GM21390 (cell line): ENCODE measurements at regions not wholly inside any gene's neighbourhood (a gene's known extent, or its start where the extent isn't known, plus 50 kb on each side); places are given as distances from the start of the nearest gene placed in this dataset.
"Not testable (repeated sequence)": the region's sequence is repeated elsewhere in the genome, so short reads cannot be mapped to it uniquely, and the experiment has no call there.

Experiments used
- ATAC-seq: cut with Tn5 transposase; IDR thresholded peaks from one replicate; pipeline ENCODE4 v1.9.1; 2021; ENCODE audit not compliant: unreplicated experiment

DNA sequence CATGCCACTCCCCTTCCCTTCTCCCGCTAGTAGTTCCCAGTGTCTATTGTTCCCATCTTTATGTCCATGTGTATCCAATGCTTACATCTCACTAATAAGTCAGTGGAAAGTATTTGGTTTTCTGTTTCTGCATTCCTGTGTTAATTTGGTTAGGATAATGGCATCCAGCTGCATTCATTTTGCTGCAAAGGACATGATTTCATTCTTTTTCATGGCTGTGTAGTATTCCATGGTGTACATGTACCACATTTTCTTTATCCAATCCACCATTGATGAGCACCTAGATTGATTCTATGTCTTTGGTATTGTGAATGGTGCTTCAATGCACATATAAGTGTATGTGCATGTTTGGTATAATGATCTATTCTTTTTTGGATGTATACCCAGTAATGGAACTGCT, 502.5 kb upstream of the MAP2 start:
- ATAC-seq = not testable (repeated sequence)

DNA sequence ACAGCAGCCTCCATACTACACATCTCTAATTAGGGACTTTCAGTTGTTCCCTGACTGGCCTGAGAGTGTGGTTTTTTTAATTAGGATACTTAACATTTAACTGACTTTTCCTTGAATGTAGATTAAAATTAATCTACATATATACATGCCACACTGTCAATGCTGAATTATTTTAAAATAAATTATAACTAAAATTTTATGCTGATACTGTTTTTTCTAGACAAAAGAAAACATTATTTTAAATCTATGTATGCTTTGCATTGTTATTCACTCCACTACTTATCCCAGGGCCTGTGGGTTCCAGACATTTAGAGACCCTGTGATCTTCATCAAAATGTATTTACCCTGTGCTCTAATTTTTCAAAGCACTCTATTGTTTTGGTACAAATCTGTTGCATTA, 496.0 kb upstream of the MAP2 start:
- ATAC-seq = no peak

DNA sequence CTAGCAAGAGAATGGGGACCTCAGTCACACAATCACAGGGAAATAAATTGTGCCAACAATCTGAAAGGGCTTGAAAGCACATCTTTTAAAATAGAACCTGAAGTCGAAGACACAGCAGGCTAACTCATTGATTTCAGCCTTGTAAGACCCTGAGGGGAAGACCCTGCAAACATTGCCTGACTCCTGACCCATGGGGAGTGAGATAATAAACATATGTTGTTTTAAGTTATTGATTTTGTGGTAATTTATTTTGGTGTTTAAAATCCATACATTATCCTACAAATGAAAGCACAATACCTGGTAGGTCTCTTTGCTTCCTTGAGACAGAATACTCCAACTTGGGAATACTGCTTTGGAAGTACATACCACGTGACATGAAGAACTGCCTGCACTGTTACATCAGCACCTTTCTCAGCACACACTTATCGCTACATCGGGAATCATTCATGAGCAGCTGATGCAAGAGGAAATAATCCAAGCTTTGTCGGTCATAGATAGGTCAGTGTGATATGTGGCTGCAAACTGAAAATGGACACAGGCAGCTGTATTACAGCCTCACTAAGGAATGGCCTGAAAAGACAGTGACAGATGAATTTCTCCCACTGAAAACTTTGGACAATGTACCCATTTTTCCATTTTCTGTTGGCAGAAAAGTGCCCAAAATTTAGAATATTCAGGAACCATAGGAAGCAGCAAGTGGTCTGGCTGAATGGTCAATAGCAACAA, 494.5 kb upstream of the MAP2 start:
- ATAC-seq = no peak

DNA sequence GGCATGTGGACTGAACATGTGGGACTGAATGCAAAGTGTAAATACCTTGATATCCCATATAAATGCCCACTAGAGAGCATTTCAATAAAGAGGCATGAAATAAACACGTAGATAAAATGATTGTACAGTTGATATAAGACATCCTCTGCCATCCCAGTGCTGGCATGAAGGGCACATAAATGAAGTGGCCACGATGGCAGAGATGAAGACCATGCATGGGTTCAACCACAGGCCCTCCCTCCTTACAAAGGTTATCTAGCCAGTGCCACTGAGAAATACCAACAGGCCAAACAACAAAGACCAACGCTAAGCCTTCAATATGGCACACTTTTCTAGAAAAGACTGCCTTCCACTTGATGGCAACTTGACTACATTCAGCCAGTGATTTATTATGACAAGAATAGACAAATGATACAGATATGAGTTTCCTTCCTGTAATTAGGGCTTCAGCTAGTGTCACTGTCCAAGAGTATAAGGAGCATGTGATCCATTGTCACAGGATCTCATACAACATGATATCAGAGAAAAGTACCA, 493.9 kb upstream of the MAP2 start:
- ATAC-seq = no peak

DNA sequence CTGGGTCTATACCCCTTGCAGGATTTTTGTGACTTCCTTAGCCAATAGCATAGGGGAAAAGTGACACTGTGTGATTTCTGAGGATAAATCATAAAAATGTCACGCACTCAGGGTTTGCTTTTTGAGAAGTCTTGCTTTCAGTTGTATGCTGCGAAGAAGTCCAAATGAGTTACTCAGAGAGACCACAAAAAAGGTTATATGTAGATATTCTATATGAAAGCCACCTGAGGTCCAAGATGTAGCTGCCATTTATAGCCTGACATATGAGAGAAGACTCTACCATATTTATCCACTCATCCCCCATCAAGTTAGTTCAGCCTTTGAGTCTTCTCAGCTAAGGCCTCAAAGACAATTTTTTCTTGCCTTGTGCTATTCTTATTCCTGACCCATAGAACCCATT, 488.3 kb upstream of the MAP2 start:
- no peak for ATAC-seq

DNA sequence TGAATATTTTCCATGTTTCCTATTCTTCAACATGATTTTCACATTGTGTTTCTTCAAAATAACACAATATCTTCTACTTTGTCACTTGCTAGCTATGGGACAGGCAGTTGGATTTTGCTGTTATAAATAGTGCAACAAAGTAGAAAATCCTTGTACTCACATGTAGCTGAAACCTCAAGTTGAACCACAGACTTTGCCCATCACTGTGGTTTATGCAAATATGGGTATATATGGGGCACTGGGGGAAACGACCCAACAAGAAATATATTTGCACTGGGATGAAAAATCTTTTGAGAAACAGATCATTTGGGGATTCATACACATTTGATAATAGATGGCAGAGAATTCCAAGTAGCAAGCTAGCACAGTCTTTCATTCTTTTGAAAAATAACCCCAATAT, 486.3 kb upstream of the MAP2 start:
- no peak for ATAC-seq

DNA sequence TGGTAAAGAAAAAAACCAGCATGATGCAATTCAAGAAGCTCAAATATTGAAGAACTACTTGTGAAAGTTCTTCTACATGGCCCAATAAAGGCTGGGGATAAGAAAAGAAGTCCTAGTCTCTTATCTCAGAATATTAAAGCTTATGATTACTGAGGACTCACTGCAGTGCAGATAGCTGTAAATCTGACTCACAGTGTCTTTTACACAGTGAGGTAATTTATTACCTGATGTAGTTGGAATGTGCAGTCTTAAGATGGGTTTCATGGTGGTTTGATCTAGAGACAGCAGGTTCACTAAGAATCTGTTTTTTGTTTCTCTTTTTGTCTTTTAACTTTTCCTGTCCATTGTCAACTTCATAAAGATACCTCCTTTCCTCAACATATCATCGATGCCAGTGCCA, 484.0 kb upstream of the MAP2 start:
- ATAC-seq = no peak

DNA sequence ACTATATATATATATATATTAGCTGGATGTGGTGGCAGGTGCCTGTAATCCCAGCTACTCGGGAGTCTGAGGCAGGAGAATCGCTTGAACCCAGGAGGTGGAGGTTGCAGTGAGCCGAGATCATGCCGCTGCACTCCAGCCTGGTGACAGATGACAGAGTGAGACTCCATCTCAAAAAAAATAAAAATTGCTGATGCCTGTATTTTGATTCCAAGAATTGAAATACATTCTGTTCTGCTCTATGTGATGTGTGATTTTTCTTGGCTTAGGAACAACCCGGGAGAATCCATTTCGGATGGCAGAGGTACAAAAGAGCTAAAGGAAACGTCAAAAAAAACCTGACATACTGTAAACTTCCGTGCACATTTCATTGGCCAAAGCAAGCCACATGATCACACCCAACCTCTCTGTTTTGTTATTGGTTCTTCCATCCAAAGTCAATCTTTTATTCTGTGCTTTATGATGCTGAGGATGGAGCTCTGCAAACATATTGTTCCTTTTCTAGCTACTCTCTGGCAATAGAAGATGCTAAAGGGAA, 478.1 kb upstream of the MAP2 start:
- ATAC-seq = no peak

DNA sequence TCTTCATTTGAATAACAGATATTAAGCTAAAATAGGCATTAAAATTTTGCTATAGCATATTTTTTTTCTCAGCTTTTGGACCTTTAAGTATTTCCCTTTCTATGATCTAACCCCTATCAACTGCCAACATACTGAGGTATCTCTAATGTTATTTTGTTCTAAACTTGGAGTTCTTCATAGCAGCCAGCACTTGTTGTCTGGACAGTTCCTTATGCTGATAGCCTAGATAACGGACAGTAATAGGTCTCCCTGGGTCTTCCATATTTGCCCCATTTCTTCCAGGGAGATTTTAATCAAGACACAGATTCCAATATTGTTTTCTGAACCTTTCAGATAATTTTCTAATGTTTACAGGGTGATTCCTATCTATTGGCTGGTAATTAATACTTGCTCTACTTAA, 475.8 kb upstream of the MAP2 start:
- ATAC-seq = no peak

DNA sequence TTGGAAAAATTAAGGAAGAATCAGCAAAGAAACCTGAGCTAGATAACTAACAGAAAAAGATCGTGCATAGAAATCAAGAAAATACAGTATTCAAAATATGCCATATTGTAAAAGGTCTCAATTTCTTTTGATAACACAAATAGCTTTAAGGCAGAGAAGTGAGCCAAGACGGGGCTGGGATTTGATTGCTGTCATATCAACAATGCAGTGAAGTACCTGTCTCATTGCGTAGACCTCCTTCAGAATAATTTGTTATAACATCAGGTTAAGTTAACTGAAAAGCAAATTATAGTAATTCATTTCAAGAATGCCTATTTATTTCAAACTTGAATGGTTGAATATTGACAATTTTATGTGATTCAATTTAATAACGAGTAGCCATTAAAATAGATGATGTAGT, 453.8 kb upstream of the MAP2 start:
- no peak for ATAC-seq

DNA sequence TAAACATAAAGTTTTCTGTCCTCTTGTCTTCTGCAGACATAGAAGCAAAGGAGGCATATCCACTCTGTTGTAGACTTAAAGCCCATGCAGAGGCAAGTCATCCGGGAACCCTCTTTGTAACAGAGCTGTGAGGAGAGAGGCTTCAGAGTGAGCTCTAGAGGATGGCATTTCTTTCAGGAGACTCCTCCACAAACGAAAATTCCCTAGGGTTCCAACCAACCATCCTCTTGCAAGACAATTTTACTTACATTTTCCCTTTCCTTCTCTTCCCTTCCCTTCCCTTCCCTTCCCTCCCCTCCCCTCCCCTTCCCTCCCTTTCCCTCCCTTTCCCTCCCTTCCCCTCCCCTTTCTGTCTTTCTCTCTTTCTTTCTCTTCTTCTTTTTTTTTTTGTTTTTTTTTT, 446.3 kb upstream of the MAP2 start:
- ATAC-seq = no peak

DNA sequence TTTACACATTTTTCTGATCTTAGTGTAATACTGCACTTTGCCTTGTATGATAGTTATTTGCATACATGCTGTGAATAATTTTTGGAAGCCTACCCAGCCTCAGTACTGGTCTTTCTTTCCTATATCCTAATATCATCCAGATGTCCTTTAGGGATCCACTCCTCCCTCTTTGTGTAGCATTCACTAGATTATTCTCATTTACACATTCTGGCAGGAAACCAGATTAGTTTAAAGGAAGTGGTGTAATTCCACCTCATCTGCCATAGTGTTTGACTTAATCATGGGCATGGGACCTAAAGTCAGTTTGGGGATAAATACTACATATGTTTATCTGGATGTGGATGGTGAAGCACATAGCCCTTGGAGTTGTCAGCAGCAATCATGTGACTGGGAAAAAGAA, 444.9 kb upstream of the MAP2 start:
- ATAC-seq = no peak

DNA sequence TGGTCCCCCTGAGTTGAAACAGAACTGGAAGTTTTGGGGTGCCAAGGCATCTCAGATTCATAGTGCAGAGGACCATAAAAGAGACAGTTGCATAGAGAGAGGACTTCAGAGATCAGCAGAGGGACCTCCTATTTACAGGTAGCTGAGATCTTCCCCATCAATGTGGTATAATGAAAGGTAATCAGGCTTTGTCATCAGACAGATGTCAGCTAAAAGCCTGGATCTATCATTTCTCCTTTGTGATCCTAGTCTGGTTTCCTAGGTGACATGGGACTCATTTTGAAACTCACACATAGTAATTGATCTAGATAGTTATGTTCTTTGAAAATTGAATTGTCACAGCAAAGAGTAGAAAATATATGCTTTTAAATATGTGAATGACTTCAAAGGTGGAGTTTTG, 443.5 kb upstream of the MAP2 start:
- ATAC-seq = no peak

DNA sequence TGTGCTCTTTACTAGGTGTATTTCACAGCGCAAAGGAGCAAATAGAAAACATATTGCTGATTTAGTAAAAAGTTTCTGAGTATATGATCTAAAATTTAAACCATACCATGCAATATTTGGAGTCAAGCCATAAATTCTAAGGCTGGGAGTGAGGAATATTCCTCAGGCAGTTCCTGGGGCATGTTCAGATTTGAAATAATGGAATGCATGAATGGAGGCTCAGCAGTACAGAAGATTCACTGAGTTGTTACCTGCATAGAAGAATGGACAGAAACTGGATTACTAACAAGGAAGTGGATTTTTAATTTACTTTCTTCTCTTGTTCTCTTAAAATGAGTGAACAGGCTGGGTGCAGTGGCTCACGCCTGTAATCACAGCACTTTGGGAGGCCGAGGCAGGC, 441.0 kb upstream of the MAP2 start:
- ATAC-seq = no peak

DNA sequence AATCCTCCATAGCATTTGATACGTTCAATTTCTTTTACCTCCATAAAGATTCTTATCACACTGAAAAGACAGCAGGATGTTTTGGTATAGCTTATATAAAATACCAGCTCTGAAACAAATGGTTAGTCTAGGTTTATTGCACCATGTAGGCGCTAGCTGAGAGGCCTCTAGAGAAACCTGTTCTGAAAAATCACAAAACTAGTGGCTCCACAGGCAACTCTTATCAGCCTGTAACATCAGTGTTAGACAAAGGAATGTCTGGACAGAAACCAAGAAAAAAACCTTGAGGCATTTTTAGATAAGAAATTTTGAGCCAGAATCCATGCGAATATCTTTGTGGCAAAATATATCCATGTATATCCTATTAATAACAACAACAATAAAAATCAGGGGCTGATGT, 440.4 kb upstream of the MAP2 start:
- ATAC-seq = no peak

DNA sequence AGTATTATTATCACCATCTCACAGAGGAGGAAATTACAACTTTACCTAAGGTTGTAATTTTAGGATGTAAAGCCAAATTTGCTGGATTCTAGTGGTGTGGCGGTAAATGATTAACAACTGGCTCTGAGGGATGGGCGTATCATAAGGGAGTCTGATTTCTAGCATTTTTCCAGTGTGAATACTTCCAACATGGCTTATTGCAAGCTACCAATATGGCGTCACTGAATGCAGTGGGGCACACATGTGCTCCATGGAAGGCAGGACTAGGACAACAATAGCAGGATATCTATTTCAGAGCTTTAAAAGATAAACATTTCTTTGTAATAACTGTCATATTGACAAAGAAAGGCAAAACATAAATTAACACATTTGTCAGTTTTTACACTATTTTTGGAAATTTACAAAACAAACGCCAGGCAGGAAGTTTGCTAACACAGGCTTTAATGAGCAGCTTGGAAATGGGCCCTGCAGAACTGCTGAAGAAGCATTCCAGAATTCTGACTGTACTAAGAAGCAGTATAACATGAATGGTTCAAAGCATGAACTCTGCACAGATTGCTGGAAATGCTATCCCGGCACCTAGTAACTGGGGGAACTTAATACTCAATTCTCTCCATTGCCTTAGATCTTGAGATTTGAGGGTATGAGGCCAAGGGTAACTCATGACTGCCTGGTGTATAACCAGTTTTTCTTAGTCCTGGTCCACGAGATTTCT, 439.3 kb upstream of the MAP2 start:
- ATAC-seq = no peak

DNA sequence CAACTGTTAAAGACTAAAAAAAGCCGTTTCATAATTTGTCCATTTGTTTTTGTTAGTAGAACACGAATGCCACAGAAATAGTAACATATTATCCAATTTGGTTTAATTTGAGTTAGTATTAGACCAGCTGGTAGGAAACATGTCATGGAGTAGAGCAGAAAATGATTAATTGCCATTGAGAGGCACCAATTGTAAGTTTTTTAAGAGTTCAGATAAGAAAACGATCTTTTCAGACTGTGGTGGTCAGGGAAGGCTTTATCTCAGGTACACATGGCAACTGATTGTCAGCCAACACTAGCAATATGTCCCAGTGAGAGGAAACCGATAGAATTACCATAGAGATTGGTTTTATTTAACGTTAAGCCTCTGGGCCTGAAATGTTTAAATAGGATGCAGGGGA, 438.2 kb upstream of the MAP2 start:
- no peak for ATAC-seq

DNA sequence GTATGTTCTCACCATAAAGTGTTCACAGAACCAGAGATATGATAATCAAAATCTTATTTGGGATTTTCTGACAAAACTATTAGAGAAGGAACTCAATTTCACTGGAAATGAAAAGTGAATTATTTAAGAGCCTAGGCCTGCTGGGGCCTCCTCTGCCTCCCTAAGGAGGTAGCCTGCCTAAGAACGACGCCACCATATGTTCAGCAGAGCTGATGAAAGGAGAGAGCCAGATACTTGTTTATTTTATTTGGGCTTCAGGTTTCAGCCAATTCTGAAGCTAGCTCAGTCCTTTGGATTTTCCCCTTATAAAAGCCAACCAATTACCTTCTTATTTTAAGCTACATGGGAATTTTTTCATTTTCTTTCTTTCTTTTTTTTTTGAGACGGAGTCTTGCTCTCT, 433.1 kb upstream of the MAP2 start:
- no peak for ATAC-seq

DNA sequence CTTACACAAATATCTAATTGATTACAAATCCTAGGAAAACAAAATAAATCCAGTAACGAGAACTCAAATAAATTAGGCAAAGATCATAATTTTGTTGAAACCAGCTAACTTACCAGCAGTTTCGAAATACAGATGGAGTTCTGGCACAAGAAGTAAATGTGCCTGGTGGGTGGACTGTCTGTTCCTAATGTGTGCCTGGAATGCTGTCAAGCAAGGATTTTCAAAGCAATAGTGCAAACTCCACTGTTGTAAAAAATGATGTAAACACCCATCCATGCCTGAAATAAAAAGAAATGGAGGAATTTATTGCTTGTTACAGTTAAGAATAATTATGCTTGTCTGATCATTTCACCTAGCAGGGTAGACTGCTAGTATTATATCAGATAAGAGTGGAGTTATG, 423.9 kb upstream of the MAP2 start:
- no peak for ATAC-seq

DNA sequence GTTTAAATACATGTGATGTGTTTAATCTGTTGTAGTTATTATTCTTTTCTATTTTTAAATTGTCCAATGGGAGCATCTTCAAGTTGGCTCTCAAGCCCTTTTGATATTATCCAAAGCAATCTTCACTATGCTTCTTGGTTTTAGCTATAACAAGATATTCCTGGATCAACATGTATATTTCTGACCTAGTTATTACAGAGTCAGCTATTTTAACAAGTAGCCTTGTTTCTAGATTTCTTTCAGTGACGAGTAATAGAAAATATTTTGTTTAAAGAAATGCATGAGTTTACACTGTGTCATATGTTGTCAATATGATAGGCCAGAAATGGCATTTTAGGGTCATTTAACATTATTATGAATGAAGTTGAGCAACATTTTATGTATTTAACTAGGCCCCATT, 421.8 kb upstream of the MAP2 start:
- ATAC-seq = no peak

DNA sequence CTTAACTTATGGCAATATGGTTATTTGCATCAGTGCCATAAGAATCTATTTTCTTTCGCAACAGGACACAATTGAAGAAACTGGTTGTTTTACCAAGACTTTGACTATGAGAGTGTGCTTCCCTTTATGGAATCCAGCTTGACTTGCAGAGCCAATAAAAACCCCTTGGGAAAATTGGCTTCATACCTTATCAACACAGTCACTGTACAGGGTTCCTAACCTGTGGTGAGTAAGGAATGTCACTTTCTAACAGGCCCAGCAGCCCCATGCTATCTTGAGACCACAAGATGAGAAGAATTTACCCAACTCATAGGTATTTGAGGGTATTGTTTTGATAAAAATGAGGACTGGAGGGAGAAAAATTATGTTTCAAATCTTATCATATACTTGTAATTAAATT, 418.5 kb upstream of the MAP2 start:
- ATAC-seq = no peak

DNA sequence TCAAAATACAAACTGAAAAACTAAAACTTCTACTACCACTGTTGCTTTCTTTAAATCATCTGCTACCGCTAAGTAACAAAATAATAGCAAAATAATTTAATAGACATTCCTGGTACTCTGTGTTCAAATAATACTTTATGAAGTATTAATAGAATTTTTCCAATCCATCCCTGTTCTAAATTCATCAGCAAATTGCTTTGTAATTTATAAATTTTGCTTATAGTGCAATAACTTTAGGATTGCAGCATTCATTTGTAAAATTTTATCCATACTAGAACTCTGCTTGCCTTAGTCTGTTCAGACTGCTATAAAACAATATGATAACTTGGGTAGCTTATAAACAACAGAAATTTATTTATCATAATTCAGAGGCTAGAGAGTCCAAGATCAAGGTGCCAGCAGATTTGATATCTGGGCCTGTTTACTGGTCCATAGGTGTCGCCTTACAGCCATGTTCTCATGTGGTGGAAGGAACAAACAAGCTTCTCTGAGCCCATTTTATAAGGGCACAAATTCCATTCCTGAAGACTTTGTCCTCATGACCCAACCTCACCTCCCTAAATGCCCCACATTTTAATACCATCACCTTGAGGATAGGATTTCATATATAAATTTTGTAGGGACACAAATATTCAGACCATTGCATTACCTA, 415.1 kb upstream of the MAP2 start:
- ATAC-seq = no peak
